Mucosa of descending colon (tissue), 3 donors: ENCODE measurements at regions not wholly inside any gene's neighbourhood (a gene's known extent, or its start where the extent isn't known, plus 50 kb on each side); places are given as distances from the start of the nearest gene placed in this dataset.

ENCODE experiments used
- ATAC-seq: fragments of 200-7000 bp; cut with Tn5 transposase; one replicate; pipeline ENCODE4 v1.9.1; 2020; ENCODE audit warnings: mild to moderate bottlenecking, moderate library complexity
- DNase-seq, 3 donors: peaks; one replicate each; pipeline ENCODE4 v3.0.0-alpha.2; 2020
- H3K36me3 ChIP-seq: fragments of 200-600 bp; one replicate; pipeline ENCODE4 v1.8.0; 2021; ENCODE audit warnings: low read depth, mild to moderate bottlenecking
- H3K4me1 ChIP-seq: fragments of 200-600 bp; one replicate; pipeline ENCODE4 v1.8.0; 2021; ENCODE audit warnings: low read depth, mild to moderate bottlenecking
- H3K4me3 ChIP-seq: fragments of 200-600 bp; one replicate; pipeline ENCODE4 v1.8.0; 2021; ENCODE audit warnings: mild to moderate bottlenecking
- H3K9me3 ChIP-seq: fragments of 200-600 bp; one replicate; pipeline ENCODE4 v1.8.0; 2021; ENCODE audit warnings: mild to moderate bottlenecking
- CTCF ChIP-seq: fragments of 200-600 bp; IDR thresholded peaks from one replicate; pipeline ENCODE4 v1.8.0; 2022; ENCODE audit warnings: antibody characterized with exemption, mild to moderate bottlenecking
- intact Hi-C, 2 donors: fragments of 100-400 bp; cut with DNase I in 1 of 2; cut with micrococcal nuclease in 1 of 2; formaldehyde crosslinking; loops; one replicate each; pipeline versions ENCODE4 v1.11.0 to v1.11.1; 2022; cut with DNase I, micrococcal nuclease
- donor health status: DM: no; HTN: no; CAD: no; lungs with moderate emphysema.
- donor health status: DM: no; HTN: no; CAD: no.
- donor health status: DM: no; HTN: yes; CAD: no.

DNA sequence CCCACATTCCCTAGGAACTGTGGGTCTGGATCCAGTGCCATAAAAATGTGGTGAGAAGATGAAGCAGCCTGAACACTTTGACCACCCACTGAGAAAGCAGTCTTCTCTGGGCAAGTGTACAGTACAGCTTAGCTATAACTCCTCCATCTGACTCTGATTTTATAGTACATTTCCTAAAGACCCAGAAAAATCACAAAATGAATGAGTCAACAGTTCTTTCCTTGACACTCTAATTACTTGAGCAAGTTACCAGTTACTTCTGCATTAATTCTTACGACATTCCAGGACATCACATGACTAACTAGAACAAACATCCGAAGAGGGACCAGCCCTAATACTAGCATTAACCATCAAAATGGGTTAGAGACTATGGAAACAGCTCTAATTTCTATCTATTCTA is 148.1 kb upstream of the PEX5L start:
- no peak for TF ChIP-seq CTCF
- Histone ChIP-seq H3K9me3 (peaks cover 5% of the 10 kb centered on the region), H3K4me1 (no peaks in the 10 kb centered on the region), H3K36me3 (no peaks in the 10 kb centered on the region), H3K4me3 (no peak overlapping the region)
- ATAC-seq = no peak
- DNase-seq = no peak
- intact Hi-C loops = no loop called here

- ATAC-seq = no peak
- TF ChIP-seq CTCF = no peak
- intact Hi-C loops = no loop called here
- H3K4me1 ChIP-seq = no peaks in the 10 kb centered on the region
- H3K9me3 ChIP-seq = peaks cover 5% of the 10 kb centered on the region
- no peaks in the 10 kb centered on the region for H3K36me3 ChIP-seq
- no peak for DNase-seq
- H3K4me3 ChIP-seq = no peak overlapping the region
Observed at GRCh38 chr3:180185650-180186049, 148.9 kb upstream of the PEX5L start.

GRCh38 chr3:180188512-180189309 is 152.0 kb upstream of the PEX5L start:
- no peaks in the 10 kb centered on the region for H3K4me1 ChIP-seq
- peaks cover 5% of the 10 kb centered on the region for H3K9me3 ChIP-seq
- no peak for TF ChIP-seq CTCF
- intact Hi-C loops = no loop called here
- ATAC-seq (no peak), DNase-seq (no peak)
- H3K4me3 ChIP-seq = no peak overlapping the region
- no peaks in the 10 kb centered on the region for H3K36me3 ChIP-seq

GRCh38 chr3:180189310-180189648 is 152.5 kb upstream of the PEX5L start:
- no peaks in the 10 kb centered on the region for H3K36me3 ChIP-seq
- no peak overlapping the region for H3K4me3 ChIP-seq
- peaks cover 4% of the 10 kb centered on the region for H3K9me3 ChIP-seq
- no peaks in the 10 kb centered on the region for H3K4me1 ChIP-seq
- intact Hi-C loops = no loop called here
- DNase-seq (no peak), ATAC-seq (no peak)
- TF ChIP-seq CTCF = no peak

GRCh38 chr3:180196658-180197057 is 159.9 kb upstream of the PEX5L start:
- H3K4me3 ChIP-seq = no peak overlapping the region
- H3K4me1 ChIP-seq = no peaks in the 10 kb centered on the region
- H3K9me3 ChIP-seq = peaks cover 2% of the 10 kb centered on the region
- DNase-seq (no peak), ATAC-seq (no peak)
- intact Hi-C loops = no loop called here
- no peaks in the 10 kb centered on the region for H3K36me3 ChIP-seq
- TF ChIP-seq CTCF = no peak
